ENCODE measurements at regions not wholly inside any gene's neighbourhood (a gene's known extent, or its start where the extent isn't known, plus 50 kb on each side); places are given as distances from the start of the nearest gene placed in this dataset.
"Not testable (repeated sequence)": the region's sequence is repeated elsewhere in the genome, so short reads cannot be mapped to it uniquely, and the experiment has no call there.

DNA sequence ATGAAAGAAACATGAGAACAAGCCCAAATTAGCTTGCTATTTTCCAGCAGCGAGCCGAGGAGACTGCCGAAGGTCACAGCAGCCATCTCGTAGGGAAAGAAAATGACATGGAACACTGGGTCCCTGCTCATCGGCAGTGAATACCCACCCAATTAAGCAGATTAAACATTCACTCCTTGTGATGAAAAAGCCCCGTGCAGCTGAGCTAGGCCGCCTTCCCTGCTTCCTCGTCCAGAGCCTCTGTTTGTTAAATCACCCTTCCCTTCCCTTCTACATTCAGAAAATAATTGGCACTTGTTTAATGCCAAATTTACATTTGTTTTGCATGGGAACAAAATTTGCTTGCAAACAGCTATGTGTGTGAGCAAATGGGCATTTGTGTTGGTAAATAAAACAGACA, 342.5 kb downstream of the RMST start:
- no peak for DNase-seq

GRCh38 chr12:97813301-97813700, 350.7 kb downstream of the RMST start:
- DNase-seq: no peak

GRCh38 chr12:97821806-97822205, 359.2 kb downstream of the RMST start:
- DNase-seq: no peak

DNA sequence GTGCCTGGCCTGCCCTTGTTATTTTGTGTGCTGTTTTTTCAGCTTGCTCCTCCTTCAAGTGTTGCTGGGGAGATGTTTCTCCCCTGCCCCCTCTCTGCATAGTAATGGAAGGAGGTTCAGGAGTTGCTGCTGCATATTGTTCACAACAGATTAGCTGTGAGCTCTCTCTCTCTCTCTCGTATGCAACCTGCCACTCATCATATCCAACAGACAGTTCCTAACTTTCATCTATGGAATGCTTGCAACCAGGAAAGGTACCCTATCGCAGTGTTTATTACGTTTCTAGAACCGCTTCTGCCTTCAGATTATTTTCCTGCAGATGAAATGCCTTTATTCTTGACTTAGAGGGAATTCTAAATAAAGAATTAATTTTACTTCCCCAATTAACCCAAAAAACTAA, 372.9 kb downstream of the RMST start:
- no peak for DNase-seq

GRCh38 chr12:97837401-97837800, 374.8 kb downstream of the RMST start:
- no peak for DNase-seq

GRCh38 chr12:97848051-97848450, 385.4 kb downstream of the RMST start:
- no peak for DNase-seq

- DNase-seq: no peak
These were observed 391.9 kb downstream of the RMST start for GRCh38 chr12:97854477-97854876.

DNA sequence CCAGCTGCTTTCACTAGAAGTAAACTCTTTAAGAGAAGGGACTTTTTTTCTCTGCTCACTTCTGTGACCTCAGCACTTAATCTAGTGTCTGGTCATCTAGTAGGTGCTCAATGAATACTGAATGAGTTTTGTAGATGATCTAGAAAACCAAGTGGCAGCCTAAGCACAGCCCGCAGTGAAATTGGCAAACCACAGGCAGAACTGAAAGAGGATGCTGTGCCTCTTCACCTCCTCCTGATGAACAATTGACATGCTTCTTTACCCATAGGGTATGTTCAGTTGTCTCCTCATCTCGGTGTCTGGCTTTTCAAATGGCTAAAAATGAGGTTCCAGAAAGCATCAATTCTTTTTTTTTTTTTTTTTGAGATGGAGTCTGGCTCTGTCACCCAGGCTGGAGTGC, 399.5 kb downstream of the RMST start:
- no peak for DNase-seq

GRCh38 chr12:97875064-97875463, 412.5 kb downstream of the RMST start:
- DNase-seq: no peak

DNA sequence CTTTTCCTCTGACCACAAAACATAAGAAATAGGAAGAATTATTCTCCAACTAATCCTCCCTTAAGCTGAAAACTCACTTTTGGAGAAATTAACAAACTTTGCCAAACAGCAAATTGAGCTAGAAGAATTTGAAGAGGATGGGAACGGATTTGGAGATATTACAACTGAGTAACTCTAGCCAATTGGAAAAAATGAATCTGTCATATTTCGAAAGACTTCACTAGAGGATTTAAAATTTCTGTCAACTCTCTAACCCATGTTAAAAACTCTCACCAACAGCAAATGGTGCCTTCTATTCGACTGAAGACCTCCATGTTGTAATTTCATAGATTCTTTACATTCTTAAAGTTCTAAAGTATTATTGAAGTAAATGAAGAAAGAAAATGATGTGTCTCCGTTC, 414.2 kb downstream of the RMST start:
- no peak for DNase-seq

DNA sequence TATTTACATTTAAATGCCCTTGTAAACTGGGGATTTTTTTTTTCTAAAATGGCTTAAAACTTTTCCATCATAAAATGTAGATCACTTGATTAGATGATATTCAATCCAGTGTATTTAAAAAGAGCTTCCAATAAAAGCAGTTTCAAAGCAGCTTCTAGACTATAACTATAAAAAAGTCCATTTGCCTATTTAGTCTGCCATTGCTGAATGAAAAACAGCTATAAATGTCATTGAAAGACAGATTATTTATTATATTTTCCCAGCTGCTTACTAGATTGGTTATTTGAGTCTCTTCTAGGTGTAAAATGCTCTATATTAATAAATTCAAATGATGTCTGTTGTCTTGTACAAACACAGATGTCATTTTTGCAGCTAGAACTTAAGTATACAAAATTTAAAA, 414.8 kb downstream of the RMST start:
- DNase-seq: no peak

DNA sequence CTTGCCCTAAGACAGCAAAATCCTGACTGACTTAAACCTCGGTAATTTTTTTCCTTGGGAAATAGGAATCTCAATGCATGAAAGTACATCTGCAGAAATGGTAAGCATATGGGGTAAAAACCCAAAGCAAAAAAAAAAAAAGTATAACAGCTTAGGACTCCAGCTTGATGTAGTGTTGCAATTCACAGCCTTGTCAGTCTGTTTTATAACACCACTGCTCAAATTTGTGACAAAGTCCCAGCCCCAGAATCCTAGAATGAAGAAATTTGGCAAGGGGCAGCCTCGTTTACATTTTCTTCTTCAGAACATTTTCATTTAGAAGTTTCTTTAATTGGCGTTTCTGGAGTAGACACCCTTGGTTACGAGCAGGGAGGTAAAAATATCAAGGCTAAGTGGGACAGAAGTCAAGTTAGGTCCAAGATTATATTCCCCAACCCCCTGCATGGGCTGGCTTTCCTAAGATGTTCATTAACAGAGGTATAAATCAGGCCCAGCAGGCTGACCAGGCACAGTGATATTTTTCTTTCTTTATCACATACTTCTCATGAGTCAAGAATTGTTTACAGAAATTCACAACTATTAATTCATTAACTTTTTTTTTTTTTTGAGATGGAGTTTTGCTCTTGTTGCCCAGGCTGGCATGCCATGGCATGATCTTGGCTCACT, 424.0 kb downstream of the RMST start:
- DNase-seq: no peak

DNA sequence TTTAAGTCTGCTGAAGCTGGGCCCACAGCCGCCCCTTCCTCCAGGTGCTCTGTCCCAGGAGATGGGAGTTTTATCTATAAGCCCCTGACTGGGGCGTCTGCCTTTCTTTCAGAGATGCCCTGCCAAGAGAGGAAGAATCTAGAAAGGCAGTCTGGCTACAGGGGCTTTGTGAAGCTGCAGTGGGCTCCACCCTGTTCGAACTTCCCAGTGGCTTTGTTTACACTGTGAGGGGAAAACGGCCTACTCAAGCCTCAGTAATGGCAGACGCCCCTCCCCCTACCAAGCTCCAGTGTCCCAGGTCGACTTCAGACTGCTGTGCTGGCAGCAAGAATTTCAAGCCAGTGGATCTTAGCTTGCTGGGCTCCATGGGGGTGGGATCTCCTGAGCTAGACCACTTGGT, 435.3 kb downstream of the RMST start:
- not testable (repeated sequence) for DNase-seq

DNA sequence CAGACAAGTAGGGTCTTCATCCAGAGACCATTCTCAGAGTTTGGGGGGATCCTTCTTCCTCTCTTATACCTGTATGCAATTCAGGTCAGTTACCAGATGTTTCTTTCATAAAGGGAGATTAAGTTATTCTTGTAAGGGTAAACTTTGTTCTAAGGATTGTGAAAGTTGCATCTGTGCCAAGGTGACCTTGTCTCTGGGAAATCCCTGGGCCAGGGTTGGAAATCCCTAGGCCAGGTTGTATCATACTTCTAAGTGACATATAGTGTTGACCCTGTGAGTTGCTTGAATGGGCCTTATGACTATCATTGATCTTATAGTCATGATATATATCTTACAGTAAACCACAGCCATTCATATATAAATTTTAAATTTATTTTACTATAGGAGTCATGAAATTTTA, 436.9 kb downstream of the RMST start:
- no peak for DNase-seq

DNA sequence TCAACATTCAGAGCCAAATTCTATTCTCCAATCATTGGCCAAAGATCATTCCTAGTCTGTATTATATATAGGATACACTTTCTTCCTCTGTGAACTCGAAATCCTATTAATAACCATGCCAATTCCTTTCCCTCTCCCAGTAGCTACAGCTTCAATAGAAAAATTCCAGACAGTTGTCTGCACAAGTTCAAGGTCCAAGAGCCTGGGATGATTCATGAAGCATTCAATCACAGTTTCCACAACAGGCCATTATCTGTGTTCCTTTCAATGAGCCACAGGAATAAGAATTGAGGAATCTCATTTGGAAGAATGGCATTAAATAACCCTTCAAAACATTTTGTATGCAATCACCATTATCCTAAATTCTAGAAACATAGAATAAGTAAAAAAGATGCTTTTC, 437.4 kb downstream of the RMST start:
- DNase-seq: no peak

DNA sequence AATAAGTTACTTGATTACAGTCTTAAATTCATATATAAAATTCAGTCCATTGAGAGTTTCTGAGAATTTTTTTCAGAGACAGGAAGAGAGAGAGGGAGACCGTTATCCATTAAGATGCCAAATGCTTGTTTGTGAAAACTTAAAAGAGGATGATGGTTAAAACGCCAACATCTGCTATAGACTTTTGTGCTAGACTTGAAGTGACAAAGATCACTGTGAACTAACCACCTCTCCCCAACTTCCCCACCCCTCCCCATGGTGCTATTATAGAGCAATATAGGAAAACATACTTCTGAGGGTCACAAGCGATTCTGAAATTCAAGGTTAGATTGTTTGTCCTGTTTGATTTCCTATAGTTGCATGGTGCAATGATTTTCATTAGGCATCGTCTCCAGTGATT, 440.8 kb downstream of the RMST start:
- no peak for DNase-seq

DNA sequence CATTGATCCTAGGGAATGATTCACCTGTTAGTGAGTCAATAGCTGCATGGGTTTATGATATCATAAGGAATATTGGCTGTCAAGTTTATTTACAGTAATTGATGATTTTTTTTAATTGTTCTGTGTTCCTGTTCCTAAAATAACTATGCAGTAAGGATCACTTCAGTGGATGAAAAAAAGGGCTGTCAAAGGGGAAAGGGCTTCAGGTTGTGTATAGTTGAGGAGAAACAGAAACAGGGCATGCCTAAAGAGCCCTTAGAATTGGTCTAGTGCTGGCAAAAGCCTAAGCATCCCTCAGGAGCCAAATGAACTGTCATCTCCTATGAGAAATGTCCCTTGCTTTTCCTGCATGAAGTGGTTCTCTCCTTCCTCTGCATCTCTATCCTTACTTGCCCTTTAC, 444.9 kb downstream of the RMST start:
- no peak for DNase-seq

DNA sequence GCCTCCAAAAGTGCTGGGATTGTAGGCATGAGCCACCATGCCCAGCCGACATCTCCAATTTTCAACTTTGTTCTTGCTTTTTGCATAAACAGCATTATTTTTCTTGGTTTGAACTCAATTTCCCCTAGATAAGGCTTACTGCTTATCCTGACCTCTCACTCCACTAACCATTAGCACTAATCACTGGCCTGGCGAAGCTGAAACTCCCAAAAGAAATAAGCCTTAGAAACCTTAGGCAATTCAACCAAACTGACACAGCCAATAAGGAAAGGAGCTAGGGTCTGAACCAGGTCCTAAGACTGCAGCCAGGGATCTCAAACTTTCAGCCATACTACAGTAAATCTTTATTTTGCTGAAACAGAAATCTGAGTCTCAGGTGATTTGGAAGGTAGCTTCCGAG, 448.0 kb downstream of the RMST start:
- DNase-seq: no peak

- no peak for DNase-seq
These were observed 450.3 kb downstream of the RMST start for GRCh38 chr12:97912943-97913342.

GRCh38 chr12:97921979-97922722, 459.5 kb downstream of the RMST start:
- no peak for DNase-seq

DNA sequence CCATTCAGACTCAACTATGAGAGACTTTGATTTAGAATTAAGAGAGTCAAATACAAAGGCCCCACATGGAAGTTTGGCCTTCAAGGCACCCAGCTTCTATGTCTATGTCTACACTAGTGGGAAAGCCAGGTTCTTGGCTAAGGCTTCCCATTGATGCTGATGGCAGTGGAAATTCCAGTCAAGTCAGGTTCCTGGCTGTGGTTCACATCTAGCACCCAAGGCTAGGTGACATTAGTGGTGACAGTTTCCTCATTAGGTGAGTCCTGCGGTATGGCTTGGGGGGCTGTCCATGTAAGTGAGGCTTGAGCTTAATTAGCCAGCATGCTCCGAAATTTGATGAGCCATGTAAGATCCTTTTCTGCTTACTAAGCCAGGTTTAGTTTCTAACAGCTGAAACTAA, 460.9 kb downstream of the RMST start:
- DNase-seq: no peak

DNA sequence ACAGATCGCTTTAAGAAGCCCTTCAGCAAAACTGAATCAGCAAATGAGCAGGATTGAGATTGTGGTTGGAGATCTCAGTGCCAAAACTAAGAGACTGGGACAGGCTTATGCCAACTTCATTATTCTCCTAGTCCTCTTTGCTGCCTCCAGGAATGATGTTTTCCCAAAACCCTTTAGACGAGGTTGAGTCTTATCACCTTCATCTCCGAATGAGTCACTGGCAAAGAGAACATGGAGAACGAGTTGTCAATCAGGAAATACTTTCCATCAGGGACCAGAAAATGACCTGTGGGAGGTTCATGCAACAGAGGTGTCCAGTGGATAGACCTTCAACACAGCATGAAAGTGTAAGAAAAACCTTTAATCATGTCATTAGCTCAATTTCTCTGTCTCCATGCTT, 461.5 kb downstream of the RMST start:
- no peak for DNase-seq

DNA sequence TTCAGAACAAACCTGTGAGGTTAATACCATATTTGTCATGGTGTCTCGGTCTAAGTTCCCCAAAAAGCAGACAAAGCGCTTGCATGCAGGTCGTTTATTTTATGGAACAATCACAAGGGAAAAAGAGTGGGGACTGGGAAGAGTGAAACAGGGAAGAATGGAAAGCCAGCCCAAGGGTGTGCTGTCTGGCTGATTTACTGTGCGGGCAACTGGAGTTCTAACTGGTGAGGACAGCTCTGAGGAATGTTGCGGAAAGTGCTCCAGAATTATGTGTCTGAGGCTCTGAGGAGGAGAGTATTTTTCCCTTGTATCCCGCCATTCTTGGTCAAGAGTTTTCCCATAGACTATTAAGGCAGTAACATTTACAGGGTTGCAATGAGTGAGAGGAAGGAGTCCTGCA, 465.4 kb downstream of the RMST start:
- DNase-seq: no peak

- DNase-seq: no peak
These were observed 473.6 kb downstream of the RMST start for GRCh38 chr12:97936165-97936564.

DNA sequence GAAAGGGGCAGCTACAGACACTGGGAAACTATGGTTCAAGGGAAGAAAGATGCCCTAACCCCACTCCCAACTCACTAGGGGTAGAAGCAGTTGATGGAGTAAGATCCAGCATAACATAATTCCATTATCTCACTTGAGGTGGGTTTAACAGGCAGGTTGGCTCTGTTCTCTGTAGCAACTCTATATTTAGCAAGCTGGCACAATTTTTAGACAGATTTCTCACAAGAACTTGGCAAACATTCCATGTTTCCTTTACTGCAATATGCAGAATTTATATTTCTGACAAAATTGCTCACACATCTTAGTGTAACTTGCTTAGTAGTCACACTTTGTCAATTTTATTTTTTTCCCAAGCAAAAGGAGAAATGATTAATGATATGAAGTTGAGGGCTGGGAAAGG, 475.4 kb downstream of the RMST start:
- DNase-seq: no peak

All from activated T-cell treated with anti-CD3 and anti-CD28 coated beads for 4 hours (primary cell).